ENCODE measurements at regions not wholly inside any gene's neighbourhood (a gene's known extent, or its start where the extent isn't known, plus 50 kb on each side); places are given as distances from the start of the nearest gene placed in this dataset.

GRCh38 chr2:48140586-48140985, 173.9 kb upstream of the FOXN2 start:
- no peak for DNase-seq (ENCODE audit: low read depth)

GRCh38 chr2:48144777-48145176, 169.7 kb upstream of the FOXN2 start:
- no peak for DNase-seq (ENCODE audit: low read depth)

- DNase-seq (ENCODE audit: low read depth), result no peak
Measured at GRCh38 chr2:48145845-48146452, 168.5 kb upstream of the FOXN2 start.

GRCh38 chr2:48146552-48146951, 167.9 kb upstream of the FOXN2 start:
- DNase-seq (ENCODE audit: low read depth), result no peak

- no peak for DNase-seq (ENCODE audit: low read depth)
Measured at GRCh38 chr2:48147719-48148118, 166.8 kb upstream of the FOXN2 start.

GRCh38 chr2:48148841-48149430, 165.5 kb upstream of the FOXN2 start:
- DNase-seq (ENCODE audit: low read depth), result no peak

GRCh38 chr2:48157150-48157549, 157.3 kb upstream of the FOXN2 start:
- no peak for DNase-seq (ENCODE audit: low read depth)

- no peak for DNase-seq (ENCODE audit: low read depth)
Measured at GRCh38 chr2:48161628-48162027, 152.9 kb upstream of the FOXN2 start.

- DNase-seq (ENCODE audit: low read depth), result no peak
Measured at GRCh38 chr2:48162742-48163141, 151.7 kb upstream of the FOXN2 start.

- no peak for DNase-seq (ENCODE audit: low read depth)
Measured at GRCh38 chr2:48165070-48165753, 149.3 kb upstream of the FOXN2 start.

- DNase-seq (ENCODE audit: low read depth), result no peak
Measured at GRCh38 chr2:48169141-48169592, 145.3 kb upstream of the FOXN2 start.

GRCh38 chr2:48170281-48170680, 144.2 kb upstream of the FOXN2 start:
- DNase-seq (ENCODE audit: low read depth), result no peak

GRCh38 chr2:48173141-48173540, 141.3 kb upstream of the FOXN2 start:
- no peak for DNase-seq (ENCODE audit: low read depth)

- DNase-seq (ENCODE audit: low read depth), result no peak
Measured at GRCh38 chr2:48174503-48174902, 140.0 kb upstream of the FOXN2 start.

GRCh38 chr2:48175254-48175653, 139.2 kb upstream of the FOXN2 start:
- DNase-seq (ENCODE audit: low read depth), result no peak

GRCh38 chr2:48175656-48176055, 138.8 kb upstream of the FOXN2 start:
- DNase-seq (ENCODE audit: low read depth), result no peak

- DNase-seq (ENCODE audit: low read depth), result no peak
Measured at GRCh38 chr2:48176876-48177275, 137.6 kb upstream of the FOXN2 start.

GRCh38 chr2:48178611-48179010, 135.9 kb upstream of the FOXN2 start:
- no peak for DNase-seq (ENCODE audit: low read depth)

GRCh38 chr2:48180557-48180956, 133.9 kb upstream of the FOXN2 start:
- no peak for DNase-seq (ENCODE audit: low read depth)

- no peak for DNase-seq (ENCODE audit: low read depth)
Measured at GRCh38 chr2:48183276-48183675, 131.2 kb upstream of the FOXN2 start.

- no peak for DNase-seq (ENCODE audit: low read depth)
Measured at GRCh38 chr2:48183991-48184390, 130.5 kb upstream of the FOXN2 start.

- no peak for DNase-seq (ENCODE audit: low read depth)
Measured at GRCh38 chr2:48187503-48187902, 127.0 kb upstream of the FOXN2 start.

GRCh38 chr2:48189552-48190228, 124.8 kb upstream of the FOXN2 start:
- no peak for DNase-seq (ENCODE audit: low read depth)
